PC-9 (cell line): ENCODE measurements at regions not wholly inside any gene's neighbourhood (a gene's known extent, or its start where the extent isn't known, plus 50 kb on each side); places are given as distances from the start of the nearest gene placed in this dataset.

Experiments used
- BruUV-seq: library from RNA; stranded (reverse); fragments of 400-500 nt; replicated peaks from 2 replicates; lab custom pipeline; 2021; lab: Mats Ljungman, UMichigan
- CTCF ChIA-PET: fragments of 300-600 bp; sonication (Branson Sonifier 250); formaldehyde crosslinking; loops from one replicate; lab custom pipeline; 2022; ENCODE audit warnings: antibody characterized with exemption; lab: Charles Lee
- POLR2A ChIA-PET: fragments of 300-600 bp; sonication (Branson Sonifier 250); formaldehyde crosslinking; loops from one replicate; lab custom pipeline; 2022; ENCODE audit warnings: antibody characterized with exemption; ENCODE audit not compliant: unreplicated experiment; lab: Charles Lee
- DNase-seq, 2 experiments: peaks; one replicate each; pipeline versions ENCODE4 v3.0.0 to v3.0.0-alpha.2; 2015 to 2022; ENCODE audit warnings: mixed read lengths in 1 of 2
- H2AFZ ChIP-seq: fragments of 200-600 bp; sonication (generic); 2 replicates; pipeline ENCODE4 v1.8.1; 2017; ENCODE audit warnings: antibody characterized with exemption
- H3F3A ChIP-seq: fragments of 200-600 bp; sonication (generic); 2 replicates; pipeline ENCODE4 v1.8.1; 2017; ENCODE audit warnings: antibody characterized with exemption, mild to moderate bottlenecking, low read depth; ENCODE audit not compliant: insufficient read depth
- H3K27ac ChIP-seq: fragments of 200-600 bp; sonication (generic); 2 replicates; pipeline ENCODE4 v1.6.1; 2016; ENCODE audit warnings: mixed run types
- H3K27me3 ChIP-seq: fragments of 200-600 bp; sonication (generic); 2 replicates; pipeline ENCODE4 v1.6.1; 2016; ENCODE audit warnings: low read depth, mixed run types; ENCODE audit not compliant: insufficient read depth
- H3K36me3 ChIP-seq: fragments of 200-600 bp; sonication (generic); 2 replicates; pipeline ENCODE4 v1.6.1; 2016; ENCODE audit warnings: low read depth, mixed run types
- H3K4me1 ChIP-seq: fragments of 200-600 bp; sonication (generic); replicated peaks from 2 replicates; pipeline ENCODE4 v1.6.1; 2016; ENCODE audit warnings: mixed run types; ENCODE audit not compliant: insufficient read depth
- H3K4me2 ChIP-seq: fragments of 200-600 bp; sonication (generic); 2 replicates; pipeline ENCODE4 v1.6.1; 2017; ENCODE audit warnings: mixed run types
- H3K4me3 ChIP-seq: fragments of 200-600 bp; sonication (generic); 2 replicates; pipeline ENCODE4 v1.6.1; 2016; ENCODE audit warnings: mixed run types
- H3K79me2 ChIP-seq: fragments of 200-600 bp; sonication (generic); 2 replicates; pipeline ENCODE4 v1.6.1; 2017; ENCODE audit warnings: low read depth, mixed run types
- H3K9me2 ChIP-seq: fragments of 200-600 bp; sonication (generic); 2 replicates; pipeline ENCODE4 v1.8.1; 2017; ENCODE audit warnings: mild to moderate bottlenecking; ENCODE audit not compliant: insufficient read depth
- H3K9me3 ChIP-seq: fragments of 200-600 bp; sonication (generic); 2 replicates; pipeline ENCODE4 v1.8.1; 2016; ENCODE audit warnings: low read depth; ENCODE audit not compliant: insufficient read depth
- H4K20me1 ChIP-seq: fragments of 200-600 bp; sonication (generic); 2 replicates; pipeline ENCODE4 v1.8.1; 2017; ENCODE audit not compliant: insufficient read depth
- CTCF ChIP-seq: fragments of 200-600 bp; sonication (generic); conservative IDR thresholded peaks from 2 replicates; pipeline ENCODE4 v1.6.1; 2017; ENCODE audit warnings: mixed run types, antibody characterized with exemption, mild to moderate bottlenecking, moderate library complexity
- EZH2 ChIP-seq: fragments of 200-600 bp; sonication (generic); IDR thresholded peaks from 2 replicates; pipeline ENCODE4 v1.8.0; 2017; ENCODE audit warnings: antibody characterized with exemption, low read depth
- intact Hi-C: fragments of 100-400 bp; cut with micrococcal nuclease; formaldehyde crosslinking; loops from one replicate; pipeline ENCODE4 v1.10.0; 2022; ENCODE audit not compliant: unreplicated experiment

- ChIA-PET POLR2A (no interaction called here), CTCF (no interaction called here)
- Histone ChIP-seq H3K9me3 (no peaks in the 10 kb centered on the region), H3K4me1 (no peaks in the 10 kb centered on the region), H3F3A (no peaks in the 10 kb centered on the region), H3K9me2 (no peaks in the 10 kb centered on the region), H4K20me1 (no peaks in the 10 kb centered on the region), H3K79me2 (no peaks in the 10 kb centered on the region), H3K27me3 (no peaks in the 10 kb centered on the region), H3K4me3 (no peak overlapping the region), H3K4me2 (no peak overlapping the region), H3K27ac (no peak overlapping the region), H3K36me3 (no peaks in the 10 kb centered on the region), H2AFZ (no peak overlapping the region)
- no peak for TF ChIP-seq CTCF
- no peak for TF ChIP-seq EZH2
- intact Hi-C loops: no loop called here
- no peak for DNase-seq
- BruUV-seq: no TSS peak
Observed at GRCh38 chr1:163406772-163407171, 85.0 kb downstream of the NUF2 start.

DNA sequence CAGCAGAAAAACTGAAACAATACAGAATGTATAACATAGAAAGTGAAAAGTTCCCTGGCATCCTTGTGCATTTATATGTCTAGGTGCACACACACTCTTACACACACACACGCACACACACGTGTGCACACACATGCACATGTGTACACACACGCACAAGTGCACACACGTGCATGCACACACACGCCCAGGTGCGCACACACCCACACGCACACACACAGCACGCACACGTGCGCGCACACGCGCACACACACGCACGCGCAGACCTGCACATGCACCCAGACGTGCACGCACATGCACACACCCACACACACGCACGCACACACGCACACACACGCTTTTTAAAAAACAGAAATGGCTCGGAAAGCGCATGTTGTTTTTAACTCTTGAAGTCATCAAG, 86.5 kb downstream of the NUF2 start:
- Histone ChIP-seq H3K36me3 (no peaks in the 10 kb centered on the region), H3F3A (no peaks in the 10 kb centered on the region), H3K4me3 (no peak overlapping the region), H3K4me2 (no peak overlapping the region), H3K27ac (no peak overlapping the region), H3K9me3 (no peaks in the 10 kb centered on the region), H3K9me2 (no peaks in the 10 kb centered on the region), H3K4me1 (no peaks in the 10 kb centered on the region), H3K79me2 (no peaks in the 10 kb centered on the region), H2AFZ (no peak overlapping the region), H4K20me1 (no peaks in the 10 kb centered on the region), H3K27me3 (no peaks in the 10 kb centered on the region)
- ChIA-PET POLR2A (no interaction called here), CTCF (no interaction called here)
- no peak for TF ChIP-seq EZH2
- TF ChIP-seq CTCF: no peak
- no peak for DNase-seq
- intact Hi-C loops: no loop called here
- BruUV-seq: no TSS peak

- H3K27ac ChIP-seq: no peak overlapping the region
- H3K4me1 ChIP-seq: no peaks in the 10 kb centered on the region
- no peaks in the 10 kb centered on the region for H3K9me2 ChIP-seq
- TF ChIP-seq EZH2: no peak
- TF ChIP-seq CTCF: peak; percentile 94
- peak; percentile 27 to 36 for DNase-seq
- no peak overlapping the region for H3K4me2 ChIP-seq
- H2AFZ ChIP-seq: no peak overlapping the region
- H3K79me2 ChIP-seq: no peaks in the 10 kb centered on the region
- ChIA-PET POLR2A (no interaction called here), CTCF (no interaction called here)
- no peaks in the 10 kb centered on the region for H3K9me3 ChIP-seq
- H3K36me3 ChIP-seq: no peaks in the 10 kb centered on the region
- BruUV-seq: no TSS peak
- intact Hi-C loops: loop anchor here (1.0 to 2.0 kb wide), 2 partner anchors 1663 to 1732 kb away; no protein-coding TSS in a partner anchor
- H4K20me1 ChIP-seq: no peaks in the 10 kb centered on the region
- H3K4me3 ChIP-seq: no peak overlapping the region
- no peaks in the 10 kb centered on the region for H3K27me3 ChIP-seq
- H3F3A ChIP-seq: no peaks in the 10 kb centered on the region
Observed at GRCh38 chr1:163410073-163410999, 88.6 kb downstream of the NUF2 start.
